ENCODE measurements at regions not wholly inside any gene's neighbourhood (a gene's known extent, or its start where the extent isn't known, plus 50 kb on each side); places are given as distances from the start of the nearest gene placed in this dataset.

DNA sequence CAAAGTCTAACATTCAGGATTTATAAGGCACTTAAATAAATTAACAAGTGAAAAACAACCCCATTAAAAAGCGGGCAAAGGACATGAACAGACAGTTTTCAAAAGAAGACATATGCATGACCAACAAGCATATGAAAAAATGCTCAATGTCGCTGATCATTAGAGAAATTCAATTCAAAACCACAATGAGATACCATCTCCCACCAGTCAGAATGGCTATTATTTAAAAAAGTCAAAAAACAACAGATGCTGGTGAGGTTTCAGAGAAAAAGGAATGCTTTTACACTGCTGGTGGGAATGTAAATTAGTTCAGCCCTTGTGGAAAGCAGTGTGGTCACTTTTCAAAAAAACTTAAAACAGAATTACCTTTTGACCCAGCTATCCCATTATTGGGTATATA, 60.7 kb upstream of the BDKRB2 start (continued):
- TF ChIP-seq, protein P1, sequence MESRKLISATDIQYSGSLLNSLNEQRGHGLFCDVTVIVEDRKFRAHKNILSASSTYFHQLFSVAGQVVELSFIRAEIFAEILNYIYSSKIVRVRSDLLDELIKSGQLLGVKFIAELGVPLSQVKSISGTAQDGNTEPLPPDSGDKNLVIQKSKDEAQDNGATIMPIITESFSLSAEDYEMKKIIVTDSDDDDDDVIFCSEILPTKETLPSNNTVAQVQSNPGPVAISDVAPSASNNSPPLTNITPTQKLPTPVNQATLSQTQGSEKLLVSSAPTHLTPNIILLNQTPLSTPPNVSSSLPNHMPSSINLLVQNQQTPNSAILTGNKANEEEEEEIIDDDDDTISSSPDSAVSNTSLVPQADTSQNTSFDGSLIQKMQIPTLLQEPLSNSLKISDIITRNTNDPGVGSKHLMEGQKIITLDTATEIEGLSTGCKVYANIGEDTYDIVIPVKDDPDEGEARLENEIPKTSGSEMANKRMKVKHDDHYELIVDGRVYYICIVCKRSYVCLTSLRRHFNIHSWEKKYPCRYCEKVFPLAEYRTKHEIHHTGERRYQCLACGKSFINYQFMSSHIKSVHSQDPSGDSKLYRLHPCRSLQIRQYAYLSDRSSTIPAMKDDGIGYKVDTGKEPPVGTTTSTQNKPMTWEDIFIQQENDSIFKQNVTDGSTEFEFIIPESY (IDR thresholded peaks at IDR 0.05; ENCODE audit: borderline replicate concordance, low read depth): no peak

DNA sequence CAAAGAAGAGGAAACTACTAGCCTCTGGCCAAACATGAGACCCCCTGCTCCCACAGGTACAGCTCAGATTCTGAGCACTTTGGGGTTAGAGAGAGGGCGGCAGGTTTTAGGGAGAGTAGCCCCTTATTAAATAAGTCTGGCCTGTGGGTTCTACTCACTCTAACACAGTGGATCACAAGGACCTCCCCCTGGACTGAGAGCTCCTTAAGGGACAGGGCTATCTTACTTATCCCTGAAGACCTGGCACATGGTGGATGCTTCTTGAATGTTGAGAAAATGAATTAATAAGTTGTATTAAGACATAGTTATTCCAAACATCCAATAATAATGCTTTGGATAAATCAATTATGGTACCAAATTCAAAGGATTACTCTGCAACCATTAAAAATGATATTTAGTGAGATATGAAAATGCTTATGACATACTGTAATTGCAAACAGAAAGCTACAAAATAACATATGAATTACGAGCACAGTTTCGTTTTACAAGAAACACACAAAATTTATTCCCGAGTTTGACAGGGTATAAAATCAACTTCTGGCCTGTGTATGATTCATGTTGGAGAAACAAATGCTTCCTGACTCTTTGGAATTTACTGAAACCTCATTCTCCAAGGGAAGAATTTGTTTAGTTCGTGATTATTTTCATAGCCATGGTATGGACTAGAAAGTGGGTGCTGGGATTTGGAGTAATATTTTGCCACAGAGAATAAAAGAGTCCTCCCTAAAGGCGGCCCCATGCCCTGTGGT, 59.3 kb upstream of the BDKRB2 start:
- peak overlapping the region; percentile 24; the same call in 1 of the 2 replicates for H2AFZ ChIP-seq (ENCODE audit: low read depth)
- no peaks in the 10 kb centered on the region for H3K36me3 ChIP-seq (replicated peaks in 1 of 2; ENCODE audit: control insufficient read depth in 1 of 2, insufficient read depth in 2 of 2, low read length in 1 of 2)
- no peaks in the 10 kb centered on the region for H3K9me2 ChIP-seq
- H3K27me3 ChIP-seq (ENCODE audit: insufficient read depth): no peaks in the 10 kb centered on the region
- 0 out of 4 replicates have a peak overlapping the region, but pooled peaks of 1 of the 2 experiments have one; percentile 18 for H3K4me3 ChIP-seq (ENCODE audit: low read depth in 2 of 2, low read length in 1 of 2)
- peaks cover 0 to 11% of the 10 kb centered on the region in 2 experiments; a peak in 3 of 4 replicates for H3K4me1 ChIP-seq (ENCODE audit: control insufficient read depth in 1 of 2, insufficient read depth in 2 of 2, low read depth in 1 of 2, low read length in 1 of 2)
- peaks cover 8% of the 10 kb centered on the region; the same call in 1 of the 2 replicates for H3K9me3 ChIP-seq
- POLR2A ChIA-PET: no interaction called here
- no peak for DNase-seq
- peak overlapping the region; percentile 62; the same call in 1 of the 2 replicates for H3K4me2 ChIP-seq
- no peaks in the 10 kb centered on the region for H3K79me2 ChIP-seq (ENCODE audit: insufficient read depth)
- CTCF ChIA-PET: interaction anchor here (0.8 to 1.8 kb wide), 3 partner anchors 12 to 44 kb away, joined by 3 to 5 read pairs (median 3); no protein-coding TSS in a partner anchor
- peaks cover 18% of the 10 kb centered on the region for H3F3A ChIP-seq (replicated peaks; ENCODE audit: insufficient read depth)
- H3K27ac ChIP-seq (ENCODE audit: low read depth in 2 of 2, low read length in 1 of 2): peak overlapping the region in 1 of 2 experiments; percentile 89; a peak in 3 of 4 replicates
- peak overlapping the region; percentile 50 for H3K9ac ChIP-seq
- 34% methylated on average over 6 of the region's 6 CpGs for WGBS (ENCODE audit: low lambda C conversion rate)
- no peaks in the 10 kb centered on the region for H4K20me1 ChIP-seq (ENCODE audit: insufficient read depth)
- TF ChIP-seq SMC3 (IDR thresholded peaks at IDR 0.05; ENCODE audit: low read depth, low read length) (no peak), EZH2phosphoT487 (IDR thresholded peaks at IDR 0.05; ENCODE audit: borderline replicate concordance, low read depth) (no peak), NRF1 (IDR thresholded peaks at IDR 0.05; ENCODE audit: low read depth, low read length) (no peak), CHD2 (IDR thresholded peaks at IDR 0.05; ENCODE audit: low read length, partially characterized antibody) (no peak), MXI1 (IDR thresholded peaks at IDR 0.05; ENCODE audit: low read depth, low read length) (no peak), EP300 (IDR thresholded peaks at IDR 0.05; ENCODE audit: borderline replicate concordance in 1 of 2, low read depth in 1 of 2, low read length in 1 of 2) (peak; percentile 66 to 85), POLR2AphosphoS5 (IDR thresholded peaks at IDR 0.05; ENCODE audit: low read depth, low read length) (peak; percentile 82), ELF1 (IDR thresholded peaks at IDR 0.05) (no peak), RFX5 (IDR thresholded peaks at IDR 0.05; ENCODE audit: low read length) (no peak), YY1 (IDR thresholded peaks at IDR 0.05; ENCODE audit: low read depth) (no peak), FOSL2 (IDR thresholded peaks at IDR 0.05; ENCODE audit: borderline replicate concordance, low read depth) (peak; percentile 48; the same call in 1 of the 2 replicates), TCF12 (IDR thresholded peaks at IDR 0.05) (peak; percentile 97), RXRA (IDR thresholded peaks at IDR 0.05; ENCODE audit: borderline replicate concordance, low read depth) (no peak), NFIC (IDR thresholded peaks at IDR 0.05; ENCODE audit: borderline replicate concordance) (peak; percentile 48; the same call in 1 of the 2 replicates)
- TF ChIP-seq, protein P2, sequence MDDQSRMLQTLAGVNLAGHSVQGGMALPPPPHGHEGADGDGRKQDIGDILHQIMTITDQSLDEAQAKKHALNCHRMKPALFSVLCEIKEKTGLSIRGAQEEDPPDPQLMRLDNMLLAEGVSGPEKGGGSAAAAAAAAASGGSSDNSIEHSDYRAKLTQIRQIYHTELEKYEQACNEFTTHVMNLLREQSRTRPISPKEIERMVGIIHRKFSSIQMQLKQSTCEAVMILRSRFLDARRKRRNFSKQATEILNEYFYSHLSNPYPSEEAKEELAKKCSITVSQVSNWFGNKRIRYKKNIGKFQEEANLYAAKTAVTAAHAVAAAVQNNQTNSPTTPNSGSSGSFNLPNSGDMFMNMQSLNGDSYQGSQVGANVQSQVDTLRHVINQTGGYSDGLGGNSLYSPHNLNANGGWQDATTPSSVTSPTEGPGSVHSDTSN (IDR thresholded peaks at IDR 0.05): peak; percentile 96
- TF ChIP-seq, protein P3, sequence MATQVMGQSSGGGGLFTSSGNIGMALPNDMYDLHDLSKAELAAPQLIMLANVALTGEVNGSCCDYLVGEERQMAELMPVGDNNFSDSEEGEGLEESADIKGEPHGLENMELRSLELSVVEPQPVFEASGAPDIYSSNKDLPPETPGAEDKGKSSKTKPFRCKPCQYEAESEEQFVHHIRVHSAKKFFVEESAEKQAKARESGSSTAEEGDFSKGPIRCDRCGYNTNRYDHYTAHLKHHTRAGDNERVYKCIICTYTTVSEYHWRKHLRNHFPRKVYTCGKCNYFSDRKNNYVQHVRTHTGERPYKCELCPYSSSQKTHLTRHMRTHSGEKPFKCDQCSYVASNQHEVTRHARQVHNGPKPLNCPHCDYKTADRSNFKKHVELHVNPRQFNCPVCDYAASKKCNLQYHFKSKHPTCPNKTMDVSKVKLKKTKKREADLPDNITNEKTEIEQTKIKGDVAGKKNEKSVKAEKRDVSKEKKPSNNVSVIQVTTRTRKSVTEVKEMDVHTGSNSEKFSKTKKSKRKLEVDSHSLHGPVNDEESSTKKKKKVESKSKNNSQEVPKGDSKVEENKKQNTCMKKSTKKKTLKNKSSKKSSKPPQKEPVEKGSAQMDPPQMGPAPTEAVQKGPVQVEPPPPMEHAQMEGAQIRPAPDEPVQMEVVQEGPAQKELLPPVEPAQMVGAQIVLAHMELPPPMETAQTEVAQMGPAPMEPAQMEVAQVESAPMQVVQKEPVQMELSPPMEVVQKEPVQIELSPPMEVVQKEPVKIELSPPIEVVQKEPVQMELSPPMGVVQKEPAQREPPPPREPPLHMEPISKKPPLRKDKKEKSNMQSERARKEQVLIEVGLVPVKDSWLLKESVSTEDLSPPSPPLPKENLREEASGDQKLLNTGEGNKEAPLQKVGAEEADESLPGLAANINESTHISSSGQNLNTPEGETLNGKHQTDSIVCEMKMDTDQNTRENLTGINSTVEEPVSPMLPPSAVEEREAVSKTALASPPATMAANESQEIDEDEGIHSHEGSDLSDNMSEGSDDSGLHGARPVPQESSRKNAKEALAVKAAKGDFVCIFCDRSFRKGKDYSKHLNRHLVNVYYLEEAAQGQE (IDR thresholded peaks at IDR 0.05; ENCODE audit: low read depth, low read length): no peak
- TF ChIP-seq, protein P4, sequence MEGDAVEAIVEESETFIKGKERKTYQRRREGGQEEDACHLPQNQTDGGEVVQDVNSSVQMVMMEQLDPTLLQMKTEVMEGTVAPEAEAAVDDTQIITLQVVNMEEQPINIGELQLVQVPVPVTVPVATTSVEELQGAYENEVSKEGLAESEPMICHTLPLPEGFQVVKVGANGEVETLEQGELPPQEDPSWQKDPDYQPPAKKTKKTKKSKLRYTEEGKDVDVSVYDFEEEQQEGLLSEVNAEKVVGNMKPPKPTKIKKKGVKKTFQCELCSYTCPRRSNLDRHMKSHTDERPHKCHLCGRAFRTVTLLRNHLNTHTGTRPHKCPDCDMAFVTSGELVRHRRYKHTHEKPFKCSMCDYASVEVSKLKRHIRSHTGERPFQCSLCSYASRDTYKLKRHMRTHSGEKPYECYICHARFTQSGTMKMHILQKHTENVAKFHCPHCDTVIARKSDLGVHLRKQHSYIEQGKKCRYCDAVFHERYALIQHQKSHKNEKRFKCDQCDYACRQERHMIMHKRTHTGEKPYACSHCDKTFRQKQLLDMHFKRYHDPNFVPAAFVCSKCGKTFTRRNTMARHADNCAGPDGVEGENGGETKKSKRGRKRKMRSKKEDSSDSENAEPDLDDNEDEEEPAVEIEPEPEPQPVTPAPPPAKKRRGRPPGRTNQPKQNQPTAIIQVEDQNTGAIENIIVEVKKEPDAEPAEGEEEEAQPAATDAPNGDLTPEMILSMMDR (IDR thresholded peaks at IDR 0.05): no peak
- TF ChIP-seq, protein P5, sequence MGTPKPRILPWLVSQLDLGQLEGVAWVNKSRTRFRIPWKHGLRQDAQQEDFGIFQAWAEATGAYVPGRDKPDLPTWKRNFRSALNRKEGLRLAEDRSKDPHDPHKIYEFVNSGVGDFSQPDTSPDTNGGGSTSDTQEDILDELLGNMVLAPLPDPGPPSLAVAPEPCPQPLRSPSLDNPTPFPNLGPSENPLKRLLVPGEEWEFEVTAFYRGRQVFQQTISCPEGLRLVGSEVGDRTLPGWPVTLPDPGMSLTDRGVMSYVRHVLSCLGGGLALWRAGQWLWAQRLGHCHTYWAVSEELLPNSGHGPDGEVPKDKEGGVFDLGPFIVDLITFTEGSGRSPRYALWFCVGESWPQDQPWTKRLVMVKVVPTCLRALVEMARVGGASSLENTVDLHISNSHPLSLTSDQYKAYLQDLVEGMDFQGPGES (IDR thresholded peaks at IDR 0.05; ENCODE audit: low read depth, low read length): no peak
- TF ChIP-seq, protein P6, sequence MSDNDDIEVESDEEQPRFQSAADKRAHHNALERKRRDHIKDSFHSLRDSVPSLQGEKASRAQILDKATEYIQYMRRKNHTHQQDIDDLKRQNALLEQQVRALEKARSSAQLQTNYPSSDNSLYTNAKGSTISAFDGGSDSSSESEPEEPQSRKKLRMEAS (IDR thresholded peaks at IDR 0.05; ENCODE audit: low read depth): 0 out of 2 replicates have a peak, but pooled peaks have one; percentile 52

Data from SK-N-SH (cell line).